Trophoblast cell (in vitro differentiated cells and primary cell): ENCODE measurements at regions not wholly inside any gene's neighbourhood (a gene's known extent, or its start where the extent isn't known, plus 50 kb on each side); places are given as distances from the start of the nearest gene placed in this dataset.

Experiments
- DNase-seq, 2 donors: peaks; one replicate each; pipeline ENCODE4 v3.0.0-alpha.2; 2016
- H2AFZ ChIP-seq: 2 replicates; pipeline ENCODE4 v1.6.1; 2013; ENCODE audit warnings: low read length, moderate library complexity, mild to moderate bottlenecking; ENCODE audit not compliant: insufficient read depth, poor library complexity
- H2AK5ac ChIP-seq: 2 replicates; pipeline ENCODE4 v1.6.1; 2013; ENCODE audit warnings: mild to moderate bottlenecking, low read length
- H2BK120ac ChIP-seq: 2 replicates; pipeline ENCODE4 v1.6.1; 2013; ENCODE audit warnings: low read length, mild to moderate bottlenecking, moderate library complexity; ENCODE audit not compliant: insufficient read depth, poor library complexity
- H2BK12ac ChIP-seq: 2 replicates; pipeline ENCODE4 v1.6.1; 2013; ENCODE audit warnings: mild to moderate bottlenecking, low read length, moderate library complexity
- H2BK5ac ChIP-seq: 2 replicates; pipeline ENCODE4 v1.6.1; 2013; ENCODE audit warnings: low read length, low read depth, moderate library complexity, mild to moderate bottlenecking; ENCODE audit not compliant: poor library complexity
- H3K14ac ChIP-seq: 2 replicates; pipeline ENCODE4 v1.6.1; 2013; ENCODE audit warnings: mild to moderate bottlenecking, low read length
- H3K18ac ChIP-seq: 2 replicates; pipeline ENCODE4 v1.6.1; 2013; ENCODE audit warnings: mild to moderate bottlenecking, low read length
- H3K23ac ChIP-seq: 2 replicates; pipeline ENCODE4 v1.6.1; 2013; ENCODE audit warnings: low read length
- H3K27ac ChIP-seq: 2 replicates; pipeline ENCODE4 v1.5.1; 2013; ENCODE audit warnings: low read depth, mild to moderate bottlenecking, inconsistent platforms, low read length, moderate library complexity
- H3K27me3 ChIP-seq: 2 replicates; pipeline ENCODE4 v1.6.1; 2013; ENCODE audit warnings: inconsistent platforms, mild to moderate bottlenecking, low read length, moderate library complexity; ENCODE audit not compliant: insufficient read depth
- H3K36me3 ChIP-seq, 2 experiments: 1 replicate in 1 of 2; 2 replicates in 1 of 2; pipeline ENCODE4 v1.6.1; 2013; ENCODE audit warnings: low read length in 2 of 2, mild to moderate bottlenecking in 2 of 2, moderate library complexity in 1 of 2; ENCODE audit not compliant: insufficient read depth in 2 of 2, control insufficient read depth in 1 of 2
- H3K4ac ChIP-seq: 2 replicates; pipeline ENCODE4 v1.6.1; 2013; ENCODE audit warnings: low read depth, mild to moderate bottlenecking, low read length, moderate library complexity
- H3K4me1 ChIP-seq, 2 experiments: 1 replicate in 1 of 2; 2 replicates in 1 of 2; pipeline ENCODE4 v1.6.1; 2013; ENCODE audit warnings: low read length in 2 of 2, mild to moderate bottlenecking in 2 of 2, moderate library complexity in 1 of 2; ENCODE audit not compliant: insufficient read depth in 2 of 2, control insufficient read depth in 1 of 2
- H3K4me2 ChIP-seq: 2 replicates; pipeline ENCODE4 v1.6.1; 2013; ENCODE audit warnings: inconsistent platforms, mild to moderate bottlenecking, low read length, moderate library complexity
- H3K4me3 ChIP-seq: 2 replicates; pipeline ENCODE4 v1.5.1; 2013; ENCODE audit warnings: mild to moderate bottlenecking, low read depth, low read length, inconsistent platforms
- H3K79me1 ChIP-seq: one replicate; pipeline ENCODE4 v1.6.1; 2013; ENCODE audit warnings: low read length
- H3K79me2 ChIP-seq: 2 replicates; pipeline ENCODE4 v1.6.1; 2013; ENCODE audit warnings: low read length, mild to moderate bottlenecking; ENCODE audit not compliant: control insufficient read depth, insufficient read depth, poor library complexity
- H3K9ac ChIP-seq: 2 replicates; pipeline ENCODE4 v1.6.1; 2013; ENCODE audit warnings: mild to moderate bottlenecking, low read length
- H3K9me3 ChIP-seq: 2 replicates; pipeline ENCODE4 v1.6.1; 2013; ENCODE audit warnings: low read depth, mild to moderate bottlenecking, control low read depth, inconsistent platforms, low read length; ENCODE audit not compliant: insufficient read depth
- H4K12ac ChIP-seq: 2 replicates; pipeline ENCODE4 v1.6.1; 2013; ENCODE audit warnings: low read depth, mild to moderate bottlenecking, low read length, moderate library complexity
- H4K8ac ChIP-seq: 2 replicates; pipeline ENCODE4 v1.6.1; 2013; ENCODE audit warnings: low read depth, mild to moderate bottlenecking, low read length, moderate library complexity
- H4K91ac ChIP-seq: one replicate; pipeline ENCODE4 v1.6.1; 2013; ENCODE audit warnings: low read depth, mild to moderate bottlenecking, low read length, moderate library complexity
- WGBS: extraction: QIAGEN DNeasy Blood & Tissue Kit; methylation state at CpG from one replicate; pipeline ENCODE4 v1.1.7; 2013; ENCODE audit warnings: missing lambda C conversion rate; ENCODE audit not compliant: insufficient read length, insufficient coverage; ENCODE audit errors: extremely low coverage; 5-methylcytosine and 5-hydroxymethylcytosine counted together

DNA sequence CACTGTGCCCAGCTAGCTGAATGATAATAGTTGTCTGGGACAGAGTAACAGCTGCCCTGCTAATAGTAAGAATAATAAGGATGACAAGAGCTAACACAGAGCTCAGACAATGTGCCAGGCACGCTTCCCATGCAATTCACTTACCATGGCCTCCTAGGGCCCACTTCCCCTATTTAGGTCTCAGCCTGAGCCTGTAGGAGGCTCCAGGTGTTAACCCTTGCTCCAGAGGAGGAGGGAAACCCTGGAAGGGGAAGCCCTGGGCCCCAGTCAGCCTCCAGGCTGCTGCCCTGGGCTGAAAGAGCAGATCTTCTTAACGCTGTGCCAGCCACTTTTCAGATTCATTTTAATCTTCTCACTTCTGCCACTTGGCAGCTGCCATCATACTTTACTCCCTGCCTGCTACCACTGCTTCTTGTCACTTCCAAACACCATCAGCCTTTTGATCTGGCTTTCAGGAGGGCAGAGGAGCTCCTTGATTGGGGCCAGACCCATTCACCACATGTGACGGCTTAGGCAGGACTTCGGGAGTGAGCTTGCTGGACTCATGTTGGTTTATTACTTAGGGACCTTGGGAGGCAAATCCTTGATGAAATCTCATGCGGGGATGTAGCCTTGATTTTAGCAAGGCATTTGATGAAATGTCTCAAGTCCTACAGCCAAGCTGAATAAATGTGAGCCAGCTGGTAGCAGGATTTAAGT lies 66.7 kb upstream of the PARP1 start:
- no CpG with 5 or more reads among the region's 5 CpGs for WGBS
- Histone ChIP-seq H3K14ac (no peak overlapping the region), H3K36me3 (no peaks in the 10 kb centered on the region), H3K23ac (no peak overlapping the region), H3K4me3 (no peak overlapping the region), H2BK5ac (no peak overlapping the region), H3K79me1 (no peaks in the 10 kb centered on the region), H3K79me2 (no peaks in the 10 kb centered on the region), H4K12ac (no peak overlapping the region), H3K18ac (no peak overlapping the region), H3K27me3 (no peaks in the 10 kb centered on the region), H3K9ac (no peak overlapping the region), H3K27ac (no peak overlapping the region), H3K4me1 (no peaks in the 10 kb centered on the region), H3K4ac (no peak overlapping the region), H4K8ac (no peak overlapping the region), H3K4me2 (no peak overlapping the region), H3K9me3 (peaks cover 2% of the 10 kb centered on the region), H2AFZ (no peak overlapping the region), H2BK12ac (no peak overlapping the region), H2AK5ac (no peak overlapping the region), H4K91ac (no peak overlapping the region), H2BK120ac (no peak overlapping the region)
- DNase-seq: no peak

DNA sequence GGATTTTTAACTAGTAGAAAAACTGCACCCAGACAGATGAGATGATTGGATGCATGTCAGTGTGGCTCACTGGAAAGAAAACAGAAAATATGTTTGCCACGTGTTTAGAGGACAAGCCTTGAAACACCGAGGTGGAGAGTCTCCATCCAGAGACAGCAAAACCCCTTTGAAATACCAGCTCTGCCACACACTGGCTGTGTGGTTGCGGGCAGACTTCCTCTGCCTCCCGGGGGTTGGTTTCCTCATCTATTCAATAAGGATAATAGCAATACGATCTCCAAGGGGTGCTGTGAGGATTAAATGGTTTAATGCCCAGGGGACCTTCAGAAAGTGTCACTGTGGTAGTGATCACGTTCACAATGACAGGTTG lies 67.2 kb upstream of the PARP1 start:
- H2AK5ac ChIP-seq: no peak overlapping the region
- no peaks in the 10 kb centered on the region for H3K27me3 ChIP-seq
- no peak overlapping the region for H3K14ac ChIP-seq
- H3K79me2 ChIP-seq: no peaks in the 10 kb centered on the region
- H4K91ac ChIP-seq: no peak overlapping the region
- no peak overlapping the region for H3K4me2 ChIP-seq
- no peak overlapping the region for H3K23ac ChIP-seq
- H3K36me3 ChIP-seq: no peaks in the 10 kb centered on the region
- no peak overlapping the region for H3K18ac ChIP-seq
- H2AFZ ChIP-seq: no peak overlapping the region
- H3K4ac ChIP-seq: no peak overlapping the region
- no peak for DNase-seq
- H3K4me1 ChIP-seq: no peaks in the 10 kb centered on the region
- H2BK12ac ChIP-seq: no peak overlapping the region
- H3K79me1 ChIP-seq: no peaks in the 10 kb centered on the region
- H3K9ac ChIP-seq: no peak overlapping the region
- H4K8ac ChIP-seq: no peak overlapping the region
- H2BK5ac ChIP-seq: no peak overlapping the region
- no CpG with 5 or more reads among the region's 6 CpGs for WGBS
- no peak overlapping the region for H3K4me3 ChIP-seq
- no peaks in the 10 kb centered on the region for H3K9me3 ChIP-seq
- no peak overlapping the region for H2BK120ac ChIP-seq
- no peak overlapping the region for H4K12ac ChIP-seq
- H3K27ac ChIP-seq: no peak overlapping the region

DNA sequence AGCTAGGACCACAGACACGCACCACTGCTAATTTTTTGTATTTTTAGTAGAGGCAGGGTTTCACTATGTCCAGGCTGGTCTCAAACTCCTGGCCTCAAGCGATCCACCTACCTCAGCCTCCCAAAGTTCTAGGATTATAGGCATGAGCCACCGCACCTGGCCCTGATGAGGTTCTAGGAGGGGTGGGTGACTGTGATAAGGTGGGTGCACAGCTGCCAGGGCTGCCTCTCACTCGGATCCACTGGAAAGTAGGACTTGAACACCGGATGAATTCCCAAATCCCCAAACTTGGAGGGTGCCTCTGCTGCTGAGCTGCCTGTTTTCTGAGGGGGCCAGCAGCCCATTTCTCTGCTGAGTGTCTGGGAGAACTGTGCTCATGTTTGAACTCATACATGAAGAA lies 68.2 kb upstream of the PARP1 start:
- H2AK5ac ChIP-seq: no peak overlapping the region
- H3K4me2 ChIP-seq: no peak overlapping the region
- DNase-seq: no peak
- no peaks in the 10 kb centered on the region for H3K79me1 ChIP-seq
- no peaks in the 10 kb centered on the region for H3K79me2 ChIP-seq
- no peak overlapping the region for H2AFZ ChIP-seq
- H3K18ac ChIP-seq: no peak overlapping the region
- H3K4ac ChIP-seq: no peak overlapping the region
- no CpG with 5 or more reads among the region's 5 CpGs for WGBS
- H2BK5ac ChIP-seq: no peak overlapping the region
- H3K27me3 ChIP-seq: no peaks in the 10 kb centered on the region
- H3K9ac ChIP-seq: no peak overlapping the region
- no peak overlapping the region for H4K8ac ChIP-seq
- no peaks in the 10 kb centered on the region for H3K36me3 ChIP-seq
- H4K91ac ChIP-seq: no peak overlapping the region
- H3K9me3 ChIP-seq: no peaks in the 10 kb centered on the region
- no peak overlapping the region for H3K4me3 ChIP-seq
- H2BK12ac ChIP-seq: no peak overlapping the region
- H3K4me1 ChIP-seq: no peaks in the 10 kb centered on the region
- H2BK120ac ChIP-seq: no peak overlapping the region
- H3K23ac ChIP-seq: no peak overlapping the region
- no peak overlapping the region for H4K12ac ChIP-seq
- no peak overlapping the region for H3K14ac ChIP-seq
- no peak overlapping the region for H3K27ac ChIP-seq

DNA sequence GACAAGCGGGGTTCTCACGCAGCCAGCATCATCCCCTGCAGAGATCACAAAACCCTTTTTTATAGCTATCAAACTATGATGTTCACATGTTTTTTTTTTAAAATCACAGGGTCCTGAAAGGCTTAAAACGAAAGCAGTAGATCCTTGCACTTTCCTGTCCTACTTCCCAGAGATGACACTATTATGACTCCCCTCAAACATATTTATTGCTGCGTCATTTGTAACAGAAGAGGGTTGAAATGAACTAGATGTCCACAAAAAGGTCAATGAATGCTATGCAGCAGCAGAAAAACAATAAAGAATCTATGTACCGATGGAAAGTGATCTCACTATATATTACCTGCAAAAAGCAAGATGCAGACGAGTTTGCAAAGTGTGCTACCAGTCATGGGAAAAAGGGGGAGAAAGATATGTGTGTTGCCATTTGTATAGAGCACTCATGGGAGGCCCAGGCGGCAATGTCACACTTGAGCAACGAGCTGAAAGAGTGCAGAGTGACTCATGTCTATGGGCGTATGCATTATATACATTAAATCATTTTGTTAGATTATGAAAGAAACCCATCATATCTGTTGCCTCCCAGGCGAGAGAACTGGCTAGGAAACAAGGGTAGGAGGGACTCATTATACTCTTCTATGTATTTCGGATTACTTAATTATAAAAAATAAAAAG lies 68.9 kb upstream of the PARP1 start:
- Histone ChIP-seq H2BK120ac (no peak overlapping the region), H3K14ac (no peak overlapping the region), H4K12ac (no peak overlapping the region), H3K79me1 (no peaks in the 10 kb centered on the region), H3K27ac (no peak overlapping the region), H2BK5ac (no peak overlapping the region), H3K4me2 (no peak overlapping the region), H3K4me1 (peaks cover 0 to 2% of the 10 kb centered on the region in 2 experiments), H2AFZ (no peak overlapping the region), H3K27me3 (no peaks in the 10 kb centered on the region), H3K9me3 (no peaks in the 10 kb centered on the region), H3K23ac (no peak overlapping the region), H3K4ac (no peak overlapping the region), H3K18ac (no peak overlapping the region), H4K8ac (no peak overlapping the region), H3K79me2 (no peaks in the 10 kb centered on the region), H3K4me3 (no peak overlapping the region), H2AK5ac (no peak overlapping the region), H4K91ac (no peak overlapping the region), H3K9ac (no peak overlapping the region), H2BK12ac (no peak overlapping the region), H3K36me3 (no peaks in the 10 kb centered on the region)
- no CpG with 5 or more reads among the region's 11 CpGs for WGBS
- DNase-seq: no peak
